CD4-positive, alpha-beta T cell treated with Interleukin-10 for 1 hour (primary cell): ENCODE measurements at regions not wholly inside any gene's neighbourhood (a gene's known extent, or its start where the extent isn't known, plus 50 kb on each side); places are given as distances from the start of the nearest gene placed in this dataset.
"Not testable (repeated sequence)": the region's sequence is repeated elsewhere in the genome, so short reads cannot be mapped to it uniquely, and the experiment has no call there.

Source experiments
- DNase-seq: peaks from one replicate; pipeline ENCODE4 v3.0.0-alpha.2; 2020

DNA sequence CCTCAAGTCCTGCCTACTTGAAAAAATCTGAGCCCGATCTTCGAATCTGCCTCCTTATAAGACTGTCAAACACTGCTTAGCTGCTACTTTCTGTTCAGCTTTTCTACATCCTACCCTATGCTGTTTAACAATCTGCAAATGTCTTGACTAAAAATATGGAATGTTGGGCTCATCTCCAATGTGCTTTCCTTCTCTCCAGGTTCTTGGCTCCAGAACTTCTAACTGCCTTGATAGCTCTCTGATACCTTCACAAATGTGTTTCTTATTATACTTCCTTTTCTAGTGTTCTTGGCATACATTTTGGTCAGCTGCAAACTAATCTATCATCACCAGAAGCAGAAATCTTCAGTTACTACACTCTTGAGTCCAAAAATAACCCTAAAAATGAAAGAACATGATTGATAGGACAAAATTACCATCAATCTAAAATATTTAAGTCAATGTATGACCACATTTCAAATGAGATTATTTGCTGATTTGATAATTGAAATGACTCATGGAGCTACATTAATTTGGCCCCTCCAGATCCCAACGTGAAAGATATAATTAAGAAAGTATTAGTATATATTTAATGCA is 372.3 kb upstream of the MON1B start:
- no peak for DNase-seq

- DNase-seq, result no peak
Observed at GRCh38 chr16:76819226-76819916, 371.6 kb upstream of the MON1B start.

DNA sequence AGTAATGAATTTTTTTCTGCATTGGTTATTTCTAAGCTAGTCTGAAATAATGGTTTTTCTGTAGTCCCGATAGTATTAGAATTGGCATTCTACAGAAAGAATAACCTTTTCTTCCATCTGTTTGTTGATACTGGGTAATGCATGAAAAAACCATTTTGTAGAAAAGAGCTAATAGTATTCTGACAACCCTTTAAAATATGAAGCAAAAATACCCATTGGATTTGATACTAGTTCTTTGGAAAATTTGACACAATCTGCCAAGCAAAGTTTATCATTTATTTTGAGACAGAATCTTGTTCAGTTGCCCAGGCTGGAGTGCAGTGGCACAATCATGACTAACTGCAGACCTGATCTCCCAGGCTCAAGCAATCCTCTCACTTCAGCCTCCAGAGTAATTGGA is 366.8 kb upstream of the MON1B start:
- DNase-seq, result no peak

- DNase-seq, result no peak
Observed at GRCh38 chr16:76824791-76825190, 366.2 kb upstream of the MON1B start.

GRCh38 chr16:76835339-76835738 is 355.7 kb upstream of the MON1B start:
- no peak for DNase-seq

DNA sequence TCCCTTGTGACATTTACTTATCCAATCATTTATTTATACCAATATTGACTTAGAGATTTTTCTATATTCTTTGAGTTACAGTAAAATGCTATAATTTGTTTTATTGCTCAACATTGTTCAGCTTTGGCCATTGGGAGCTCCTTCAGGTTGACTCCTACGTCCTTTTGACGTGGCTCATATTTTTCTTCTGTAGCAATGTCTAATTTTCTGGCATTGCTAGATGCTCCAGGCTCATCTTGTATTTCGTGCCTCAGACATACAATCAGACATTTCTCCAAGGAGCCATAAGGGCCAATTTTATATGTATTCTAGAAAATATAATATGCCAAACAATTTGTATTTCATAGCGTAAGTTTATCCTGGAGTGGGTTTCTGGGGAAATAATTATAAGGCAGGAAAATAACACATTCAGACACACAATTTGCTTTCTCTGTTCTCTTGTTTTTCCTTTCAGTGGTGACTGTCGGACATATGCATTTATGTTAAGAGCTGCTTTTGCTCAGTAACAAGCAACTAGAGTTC is 355.1 kb upstream of the MON1B start:
- no peak for DNase-seq

GRCh38 chr16:76837872-76838271 is 353.1 kb upstream of the MON1B start:
- DNase-seq, result no peak

DNA sequence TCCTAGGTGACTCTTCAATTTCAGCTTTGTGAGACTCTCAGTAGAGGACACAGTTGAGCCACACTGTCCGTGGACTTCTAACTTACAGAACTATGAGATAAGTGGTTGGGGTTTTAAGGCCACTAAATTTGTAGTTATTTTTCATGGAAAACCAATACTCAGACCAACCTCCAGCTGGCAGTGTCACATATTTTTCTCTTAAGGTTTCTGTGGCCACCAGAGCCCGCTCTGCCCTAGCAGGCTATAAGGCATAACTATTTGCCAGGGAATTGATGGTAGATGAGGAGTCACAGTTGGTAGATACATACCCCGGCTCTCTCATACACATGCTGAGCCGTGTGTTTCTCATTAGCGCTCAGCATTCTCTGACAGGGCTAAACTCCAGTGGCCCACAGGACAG is 336.8 kb upstream of the MON1B start:
- no peak for DNase-seq

GRCh38 chr16:76856112-76856511 is 334.9 kb upstream of the MON1B start:
- DNase-seq, result no peak

GRCh38 chr16:76857402-76857801 is 333.6 kb upstream of the MON1B start:
- DNase-seq, result no peak

DNA sequence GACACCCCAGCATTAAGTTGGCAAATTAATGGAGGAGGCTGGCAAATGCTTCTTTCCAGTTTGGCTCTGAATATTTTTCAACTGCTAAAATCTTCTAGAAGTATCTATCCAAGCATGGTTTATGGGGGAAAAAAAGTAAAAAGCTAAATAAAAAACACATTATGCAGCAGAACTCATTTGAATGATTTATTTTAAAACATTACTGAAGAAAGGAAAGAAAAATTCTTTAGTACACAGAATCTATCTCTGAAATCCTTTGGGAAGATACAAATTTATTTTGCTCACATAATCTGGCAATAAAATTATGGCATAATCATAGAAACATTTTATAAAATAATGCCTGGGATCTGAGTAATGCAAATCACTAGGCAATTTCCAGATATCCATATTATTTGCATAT is 328.1 kb upstream of the MON1B start:
- DNase-seq, result no peak

GRCh38 chr16:76866994-76867393 is 324.0 kb upstream of the MON1B start:
- no peak for DNase-seq

GRCh38 chr16:76875898-76876297 is 315.1 kb upstream of the MON1B start:
- DNase-seq, result no peak

GRCh38 chr16:76879420-76879819 is 311.6 kb upstream of the MON1B start:
- DNase-seq, result no peak

- not testable (repeated sequence) for DNase-seq
Observed at GRCh38 chr16:76880523-76880922, 310.5 kb upstream of the MON1B start.

GRCh38 chr16:76882105-76882504 is 308.9 kb upstream of the MON1B start:
- DNase-seq, result no peak

- DNase-seq, result no peak
Observed at GRCh38 chr16:76883076-76883475, 307.9 kb upstream of the MON1B start.

DNA sequence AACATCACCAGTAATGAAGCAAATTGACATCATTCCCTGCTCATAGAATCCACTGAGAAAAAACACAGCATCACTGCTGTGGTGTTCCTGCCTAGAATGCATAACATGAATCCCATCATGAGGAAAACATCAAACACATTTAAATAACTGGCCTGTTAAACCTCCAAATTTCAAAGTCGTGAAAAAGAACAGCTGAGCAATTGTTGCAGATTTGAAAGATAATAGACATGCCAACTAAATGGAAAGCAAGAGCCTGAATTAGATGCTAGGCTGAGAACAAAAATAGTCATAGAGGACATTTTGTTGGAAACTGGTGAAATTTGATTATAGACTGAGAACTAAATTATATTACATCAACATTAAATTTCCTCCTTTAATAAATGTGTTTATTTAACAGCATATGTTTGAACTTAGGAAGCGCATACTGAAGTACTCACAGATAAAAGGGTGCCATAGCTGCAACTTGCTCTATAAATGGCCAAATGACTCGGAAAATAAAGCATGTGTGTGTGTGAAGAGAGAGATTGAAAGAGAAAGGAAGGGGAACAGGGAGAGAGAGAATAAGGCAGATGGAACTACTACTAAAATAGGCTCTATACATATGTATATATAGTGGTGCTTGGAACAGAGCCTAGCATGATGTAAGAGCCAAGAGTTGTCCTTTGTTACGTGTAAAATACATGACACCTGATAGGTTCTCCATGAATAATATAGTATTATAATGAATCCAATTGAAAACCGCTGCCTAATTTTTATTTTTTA is 305.0 kb upstream of the MON1B start:
- DNase-seq, result no peak

DNA sequence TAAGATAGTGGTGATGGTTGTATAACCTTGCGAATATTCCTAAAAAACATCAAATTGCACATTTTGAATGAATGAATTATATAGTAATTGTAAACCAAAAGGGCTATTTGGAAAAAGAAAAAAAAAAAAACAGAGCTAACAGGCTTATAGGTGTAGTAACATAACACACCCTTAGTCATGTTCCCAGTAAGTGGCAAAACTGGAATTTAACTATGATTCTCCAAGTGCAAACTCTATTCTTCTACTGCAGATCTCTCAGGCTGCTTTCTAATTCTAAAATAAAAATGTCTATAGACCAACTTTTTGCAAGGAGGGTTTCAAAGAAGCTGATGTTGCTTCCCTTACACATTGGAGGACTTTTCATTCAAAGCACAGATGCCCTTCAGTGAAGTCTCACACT is 293.2 kb upstream of the MON1B start:
- no peak for DNase-seq

DNA sequence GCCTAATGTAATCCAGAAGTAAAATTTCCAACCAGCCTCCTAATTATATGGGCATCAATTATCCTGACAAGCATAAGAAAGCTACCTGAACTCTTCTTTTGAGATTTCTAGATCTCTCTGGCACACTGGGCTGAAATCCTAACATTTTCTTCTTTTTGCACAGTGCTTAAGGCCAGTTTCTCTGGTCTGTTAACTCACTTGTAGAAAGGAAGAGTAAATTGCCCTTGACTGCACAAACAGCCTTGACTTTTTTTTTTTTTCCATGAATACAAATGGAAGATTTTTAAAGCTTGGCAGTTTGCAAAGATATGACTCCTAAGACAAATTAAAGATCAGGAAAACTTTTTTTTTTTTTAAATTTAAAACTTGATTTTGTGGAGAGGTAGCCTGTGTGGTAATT is 291.2 kb upstream of the MON1B start:
- DNase-seq, result no peak

DNA sequence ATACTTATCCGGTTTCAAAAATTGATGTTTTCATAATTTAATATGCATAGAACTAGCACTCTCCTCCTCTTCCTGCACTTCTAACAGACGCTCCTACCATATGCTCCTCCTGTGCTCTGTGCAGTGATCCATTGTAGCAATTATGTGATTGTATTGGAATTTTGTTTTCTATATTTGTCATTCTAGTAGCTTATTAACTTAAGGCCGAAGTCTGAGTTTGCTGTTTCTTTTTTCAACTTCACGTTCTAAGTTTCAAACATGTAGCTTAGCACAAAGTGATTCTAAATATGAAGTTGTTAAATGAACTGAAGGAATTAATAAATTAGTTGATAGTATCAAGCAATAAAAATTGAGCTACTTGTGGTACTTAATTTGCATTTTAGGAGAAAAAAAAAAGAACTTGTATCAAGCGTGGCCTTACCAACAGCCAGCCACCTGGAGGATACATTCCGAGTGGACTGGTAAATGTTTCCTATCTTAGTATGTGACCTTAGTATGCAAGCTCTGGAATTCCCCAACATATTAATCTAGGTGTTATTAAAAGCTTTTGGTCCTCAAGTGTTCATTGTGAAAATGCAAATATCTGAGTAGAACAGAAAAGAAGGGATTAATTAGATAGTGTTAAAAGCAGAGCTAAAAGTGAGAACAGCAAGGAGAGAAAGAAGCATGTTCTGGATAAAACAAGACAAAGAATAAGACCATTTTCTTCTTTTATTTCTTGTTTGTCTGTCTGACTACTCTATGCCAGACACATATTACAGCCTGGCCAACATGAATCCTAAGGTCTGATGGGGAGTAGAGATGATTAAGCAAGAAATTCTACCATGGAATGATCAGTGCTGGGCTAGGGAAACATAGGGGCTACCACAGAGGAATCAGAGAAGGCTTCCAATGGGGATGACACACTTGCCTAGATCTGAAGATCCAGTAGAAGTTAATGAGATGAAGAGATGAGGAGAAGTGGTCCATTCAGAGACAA is 290.4 kb upstream of the MON1B start:
- DNase-seq, result no peak

GRCh38 chr16:76906552-76906951 is 284.4 kb upstream of the MON1B start:
- no peak for DNase-seq

DNA sequence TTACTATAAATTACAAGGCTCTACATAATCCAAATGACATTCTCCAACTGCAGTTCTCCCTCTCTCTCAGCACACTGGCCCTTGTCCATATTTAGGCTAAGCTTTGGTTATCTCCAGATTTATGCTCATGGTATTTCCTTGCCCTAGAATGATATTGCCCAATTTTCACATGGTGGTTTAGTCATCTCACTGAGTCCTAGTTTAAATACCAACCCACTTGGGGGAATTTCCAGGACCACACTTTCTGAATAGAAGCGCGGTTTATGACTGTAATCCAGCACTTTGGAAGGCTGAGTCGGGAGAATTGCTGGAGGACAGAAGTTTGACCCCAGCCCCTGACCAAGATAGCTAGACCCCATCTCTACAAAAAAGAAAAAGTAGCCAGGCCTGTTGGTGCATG is 280.1 kb upstream of the MON1B start:
- DNase-seq, result no peak
